Esophagus squamous epithelium (tissue), 5 donors: ENCODE measurements at regions not wholly inside any gene's neighbourhood (a gene's known extent, or its start where the extent isn't known, plus 50 kb on each side); places are given as distances from the start of the nearest gene placed in this dataset.
"Not testable (repeated sequence)": the region's sequence is repeated elsewhere in the genome, so short reads cannot be mapped to it uniquely, and the experiment has no call there.

ENCODE experiments used
- DNase-seq: peaks from one replicate; lab custom pipeline; 2025; lab: John Stamatoyannopoulos, UW
- H3K27ac ChIP-seq, 4 donors: fragments of 200-600 bp; sonication (generic); one replicate each; pipeline ENCODE4 v1.5.1; 2016 to 2019; ENCODE audit warnings: mild to moderate bottlenecking in 1 of 4
- H3K27me3 ChIP-seq, 4 donors: fragments of 200-600 bp; sonication (generic); 1 replicate in 3 of 4; 2 replicates in 1 of 4; pipeline versions ENCODE4 v1.5.1 to v1.6.0; 2017 to 2021; ENCODE audit warnings: antibody characterized with exemption in 1 of 4
- H3K36me3 ChIP-seq, 3 donors: fragments of 200-600 bp; sonication (generic); one replicate each; pipeline ENCODE4 v1.5.1; 2016 to 2019
- H3K4me1 ChIP-seq, 3 donors: fragments of 200-600 bp; sonication (generic); one replicate each; pipeline ENCODE4 v1.5.1; 2017 to 2019
- H3K4me3 ChIP-seq, 4 donors: fragments of 200-600 bp; sonication (generic); 1 replicate in 3 of 4; 2 replicates in 1 of 4; pipeline ENCODE4 v1.5.1; 2016 to 2019; ENCODE audit warnings: mild to moderate bottlenecking in 2 of 4, moderate library complexity in 1 of 4
- H3K9me3 ChIP-seq, 3 donors: fragments of 200-600 bp; sonication (generic); one replicate each; pipeline ENCODE4 v1.5.1; 2016 to 2019
- CTCF ChIP-seq, 6 experiments: fragments of 450-650 bp in 4 of 6; fragments of 200-600 bp in 2 of 6; sonication (generic) in 2 of 6; IDR thresholded peaks; one replicate each; pipeline ENCODE4 v1.5.1; 2016 to 2019; ENCODE audit warnings: antibody characterized with exemption in 6 of 6, mild to moderate bottlenecking in 4 of 6, moderate library complexity in 4 of 6
- POLR2A ChIP-seq, 4 donors: fragments of 450-650 bp; IDR thresholded peaks; one replicate each; pipeline ENCODE4 v1.6.1; 2017; ENCODE audit warnings: antibody characterized with exemption in 4 of 4, mild to moderate bottlenecking in 4 of 4, moderate library complexity in 3 of 4
- WGBS, 2 donors: methylation state at CpG; one replicate each; pipeline ENCODE4 v1.1.5; 2018; 5-methylcytosine and 5-hydroxymethylcytosine counted together
- intact Hi-C: fragments of 100-400 bp; cut with DNase I; formaldehyde crosslinking; loops from one replicate; pipeline ENCODE4 v1.15.0; 2022
- donor health status: DM: yes; HTN: yes; CAD: no.

DNA sequence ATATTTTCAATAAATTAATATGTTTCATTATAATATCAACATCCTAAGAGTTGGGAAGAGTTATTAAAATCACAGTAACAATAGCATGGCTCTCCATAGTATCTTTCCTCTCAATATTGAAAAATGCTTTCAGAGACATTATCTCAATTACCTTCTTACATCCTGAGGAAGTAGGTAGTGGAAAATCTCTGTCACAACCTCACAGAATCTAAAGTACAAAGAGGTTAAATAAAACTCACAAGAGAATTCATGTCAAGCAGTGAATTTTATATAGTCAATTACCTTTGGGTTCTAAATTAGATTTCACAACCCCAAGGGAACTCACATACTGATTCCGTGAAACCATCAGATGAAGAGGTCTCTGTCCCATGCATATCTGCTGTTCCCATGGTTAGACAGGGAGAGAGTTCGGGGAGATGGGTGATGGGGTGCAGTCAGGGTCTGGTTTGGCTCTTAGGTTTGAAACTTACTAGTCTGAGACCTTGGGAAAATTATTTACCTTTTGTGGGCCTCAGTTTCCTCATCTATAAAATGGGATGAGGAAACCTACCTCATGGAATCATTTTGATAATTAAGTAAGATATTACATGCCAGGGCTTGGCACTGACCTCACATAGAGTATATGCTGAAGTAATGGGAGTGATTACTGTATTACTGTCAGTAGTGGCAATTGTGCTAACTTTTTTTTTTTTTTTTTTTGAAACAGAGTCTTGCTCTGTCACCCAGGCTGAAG is 74.0 kb upstream of the SNX9 start:
- Histone ChIP-seq H3K27ac (no peak overlapping the region), H3K27me3 (peaks cover 0 to 6% (median 0%) of the 10 kb centered on the region in 4 donors), H3K9me3 (peaks cover 0 to 5% (median 0%) of the 10 kb centered on the region in 3 donors), H3K4me3 (no peak overlapping the region), H3K36me3 (no peaks in the 10 kb centered on the region), H3K4me1 (no peaks in the 10 kb centered on the region)
- 67 to 87% methylated on average over 2 of the region's 2 CpGs for WGBS, 2 donors
- no peak for TF ChIP-seq POLR2A (IDR thresholded peaks at IDR 0.05)
- TF ChIP-seq CTCF (IDR thresholded peaks at IDR 0.05), result no peak
- DNase-seq, result no peak
- intact Hi-C loops, result no loop called here

GRCh38 chr6:157750973-157751372 is 72.1 kb upstream of the SNX9 start:
- H3K27ac ChIP-seq, H3K9me3 ChIP-seq, H3K4me3 ChIP-seq, H3K4me1 ChIP-seq, H3K36me3 ChIP-seq, DNase-seq: not testable (repeated sequence)
- intact Hi-C loops, result loop anchor here (10.0 kb wide), 1 partner anchor 74 kb away; the partner anchor contains the start of gene SNX9
- WGBS, 2 donors, result 72 to 74% methylated on average over 3 of the region's 3 CpGs
- H3K27me3 ChIP-seq, result peaks cover 0 to 24% (median 0%) of the 10 kb centered on the region in 4 donors

- Histone ChIP-seq H3K36me3 (no peaks in the 10 kb centered on the region), H3K4me1 (peaks cover 0 to 7% (median 4%) of the 10 kb centered on the region in 3 donors), H3K4me3 (no peak overlapping the region), H3K9me3 (peaks cover 0 to 8% (median 0%) of the 10 kb centered on the region in 3 donors), H3K27me3 (peaks cover 0 to 24% (median 0%) of the 10 kb centered on the region in 4 donors), H3K27ac (no peak overlapping the region)
- TF ChIP-seq POLR2A (IDR thresholded peaks at IDR 0.05), result no peak
- no peak for TF ChIP-seq CTCF (IDR thresholded peaks at IDR 0.05)
- no peak for DNase-seq
- intact Hi-C loops, result loop anchor here (10.0 kb wide), 1 partner anchor 73 kb away; the partner anchor contains the start of gene SNX9
- WGBS, 2 donors, result 84 to 87% methylated on average over 10 of the region's 10 CpGs
Observed at GRCh38 chr6:157751547-157752200, 71.4 kb upstream of the SNX9 start.

DNA sequence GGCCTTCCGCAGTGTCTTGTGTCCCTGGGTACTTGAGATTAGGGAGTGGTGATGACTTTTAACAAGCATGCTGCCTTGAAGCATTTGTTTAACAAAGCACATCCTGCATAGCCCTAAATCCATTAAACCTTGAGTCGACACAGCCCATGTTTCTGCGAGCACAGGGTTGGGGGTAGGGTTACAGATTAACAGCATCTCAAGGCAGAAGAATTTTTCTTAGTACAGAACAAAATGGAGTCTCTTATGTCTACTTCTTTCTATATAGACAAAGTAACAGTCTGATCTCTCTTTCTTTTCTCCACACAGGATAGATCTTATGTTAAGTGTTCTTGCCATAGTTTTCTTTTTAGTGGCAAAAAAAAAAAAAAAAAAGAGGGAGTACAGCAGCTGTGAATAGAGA is 70.2 kb upstream of the SNX9 start:
- 71 to 77% methylated on average over 3 of the region's 3 CpGs for WGBS, 2 donors
- H3K4me3 ChIP-seq, DNase-seq, H3K9me3 ChIP-seq, H3K36me3 ChIP-seq, H3K27ac ChIP-seq: not testable (repeated sequence)
- peaks cover 0 to 19% (median 12%) of the 10 kb centered on the region in 3 donors for H3K4me1 ChIP-seq
- H3K27me3 ChIP-seq, result peaks cover 0 to 24% (median 0%) of the 10 kb centered on the region in 4 donors
- intact Hi-C loops, result loop anchor here (10.0 kb wide), 1 partner anchor 72 kb away; the partner anchor contains the start of gene SNX9

DNA sequence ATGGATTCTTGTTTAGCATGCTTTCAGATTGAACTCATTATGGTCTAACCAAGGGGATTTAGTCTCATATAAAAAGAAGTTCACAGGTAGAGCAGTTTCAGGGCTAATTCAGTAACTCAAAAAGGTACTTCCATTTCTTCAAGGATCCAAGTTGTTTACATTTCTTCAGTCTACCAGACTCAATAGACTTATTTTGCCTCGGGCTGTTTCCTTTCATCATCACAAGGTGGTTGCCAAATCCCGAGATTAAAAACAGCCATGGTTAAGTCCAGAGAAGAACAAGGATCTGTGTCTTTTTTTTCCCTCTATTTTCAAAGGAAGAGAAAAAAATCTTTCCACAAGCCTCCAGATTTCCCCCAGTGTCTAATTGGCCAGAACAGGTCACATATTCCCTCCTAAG is 69.8 kb upstream of the SNX9 start:
- intact Hi-C loops, result loop anchor here (10.0 kb wide), 1 partner anchor 72 kb away; the partner anchor contains the start of gene SNX9
- no peak overlapping the region for H3K27ac ChIP-seq
- 17 to 31% methylated on average over 2 of the region's 2 CpGs for WGBS, 2 donors

DNA sequence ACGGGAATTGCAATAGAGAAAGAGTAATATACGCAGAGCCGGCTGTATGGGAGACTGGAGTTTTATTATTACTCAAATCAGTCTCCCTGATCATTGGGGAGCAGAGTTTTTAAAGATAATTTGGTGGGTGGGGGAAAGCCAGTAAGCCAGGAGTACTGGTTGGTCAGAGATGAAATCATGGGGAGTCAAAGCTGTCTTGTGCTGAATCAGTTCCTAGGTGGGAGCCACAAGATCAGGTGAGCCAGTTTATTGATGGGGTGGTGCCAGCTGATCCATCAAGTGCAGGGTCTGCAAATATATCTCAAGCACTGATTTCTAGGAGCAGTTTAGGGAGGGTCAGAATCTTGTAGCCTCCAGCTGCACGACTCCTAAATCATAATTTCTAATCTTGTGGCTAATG is 69.2 kb upstream of the SNX9 start:
- H3K27me3 ChIP-seq, result peaks cover 0 to 24% (median 0%) of the 10 kb centered on the region in 4 donors
- H3K4me1 ChIP-seq, result peaks cover 0 to 19% (median 12%) of the 10 kb centered on the region in 3 donors
- intact Hi-C loops, result loop anchor here (10.0 kb wide), 1 partner anchor 71 kb away; the partner anchor contains the start of gene SNX9
- WGBS, 2 donors, result 38 to 62% methylated on average over 4 of the region's 4 CpGs
- H3K9me3 ChIP-seq, H3K27ac ChIP-seq, H3K4me3 ChIP-seq, H3K36me3 ChIP-seq, DNase-seq: not testable (repeated sequence)

More for the DNA sequence above, 69.8 kb upstream of the SNX9 start:
- Histone ChIP-seq H3K36me3 (no peaks in the 10 kb centered on the region), H3K4me3 (no peak overlapping the region), H3K27me3 (peaks cover 0 to 24% (median 0%) of the 10 kb centered on the region in 4 donors), H3K4me1 (peaks cover 0 to 19% (median 12%) of the 10 kb centered on the region in 3 donors), H3K9me3 (peaks cover 0 to 8% (median 0%) of the 10 kb centered on the region in 3 donors)
- TF ChIP-seq POLR2A (IDR thresholded peaks at IDR 0.05), result no peak
- TF ChIP-seq CTCF (IDR thresholded peaks at IDR 0.05), result no peak
- no peak for DNase-seq
